GM19023 (cell line): ENCODE measurements at regions not wholly inside any gene's neighbourhood (a gene's known extent, or its start where the extent isn't known, plus 50 kb on each side); places are given as distances from the start of the nearest gene placed in this dataset.

Source experiments
- ATAC-seq: cut with Tn5 transposase; IDR thresholded peaks from one replicate; pipeline ENCODE4 v1.9.1; 2021; ENCODE audit warnings: mild to moderate bottlenecking, moderate library complexity; ENCODE audit not compliant: unreplicated experiment

- ATAC-seq, result no peak
Observed at GRCh38 chr1:55334797-55335196, 119.6 kb upstream of the USP24 start.

GRCh38 chr1:55334160-55334559 is 119.0 kb upstream of the USP24 start:
- no peak for ATAC-seq

- no peak for ATAC-seq
Observed at GRCh38 chr1:55333461-55333860, 118.3 kb upstream of the USP24 start.

GRCh38 chr1:55331351-55331750 is 116.2 kb upstream of the USP24 start:
- no peak for ATAC-seq

- ATAC-seq, result no peak
Observed at GRCh38 chr1:55329808-55330432, 114.8 kb upstream of the USP24 start.

GRCh38 chr1:55329091-55329490 is 113.9 kb upstream of the USP24 start:
- no peak for ATAC-seq

GRCh38 chr1:55326496-55327243 is 111.5 kb upstream of the USP24 start:
- no peak for ATAC-seq

GRCh38 chr1:55323760-55324159 is 108.6 kb upstream of the USP24 start:
- no peak for ATAC-seq

GRCh38 chr1:55322842-55323241 is 107.7 kb upstream of the USP24 start:
- ATAC-seq, result no peak

GRCh38 chr1:55321942-55322341 is 106.8 kb upstream of the USP24 start:
- no peak for ATAC-seq

GRCh38 chr1:55320891-55321290 is 105.7 kb upstream of the USP24 start:
- ATAC-seq, result no peak

- no peak for ATAC-seq
Observed at GRCh38 chr1:55318116-55318817, 103.1 kb upstream of the USP24 start.

- ATAC-seq, result no peak
Observed at GRCh38 chr1:55317673-55318072, 102.5 kb upstream of the USP24 start.

GRCh38 chr1:55316947-55317662 is 101.9 kb upstream of the USP24 start:
- no peak for ATAC-seq

GRCh38 chr1:55316502-55316901 is 101.3 kb upstream of the USP24 start:
- no peak for ATAC-seq

GRCh38 chr1:55315552-55315951 is 100.4 kb upstream of the USP24 start:
- no peak for ATAC-seq

GRCh38 chr1:55314740-55315139 is 99.6 kb upstream of the USP24 start:
- no peak for ATAC-seq

- no peak for ATAC-seq
Observed at GRCh38 chr1:55313903-55314302, 98.7 kb upstream of the USP24 start.

- no peak for ATAC-seq
Observed at GRCh38 chr1:55311979-55312378, 96.8 kb upstream of the USP24 start.

- ATAC-seq, result no peak
Observed at GRCh38 chr1:55311057-55311641, 96.0 kb upstream of the USP24 start.

- ATAC-seq, result no peak
Observed at GRCh38 chr1:55310505-55310971, 95.4 kb upstream of the USP24 start.
